Colonic mucosa (tissue), 4 donors: ENCODE measurements at regions not wholly inside any gene's neighbourhood (a gene's known extent, or its start where the extent isn't known, plus 50 kb on each side); places are given as distances from the start of the nearest gene placed in this dataset.

ENCODE experiments used
- DNase-seq: peaks from one replicate; pipeline ENCODE4 v3.0.0-alpha.2; 2020
- H3K27ac ChIP-seq: fragments of 200-600 bp; one replicate; pipeline ENCODE4 v1.8.0; 2021
- H3K27me3 ChIP-seq: fragments of 200-600 bp; one replicate; pipeline ENCODE4 v1.8.0; 2021
- H3K36me3 ChIP-seq: fragments of 200-600 bp; one replicate; pipeline ENCODE4 v1.8.0; 2021
- H3K4me1 ChIP-seq: fragments of 200-600 bp; one replicate; pipeline ENCODE4 v1.8.0; 2021; ENCODE audit warnings: mild to moderate bottlenecking
- H3K4me3 ChIP-seq: fragments of 200-600 bp; one replicate; pipeline ENCODE4 v1.8.0; 2021
- H3K9ac ChIP-seq, 2 donors: one replicate each; pipeline ENCODE4 v1.7.0; 2013; ENCODE audit warnings: control low read depth in 2 of 2, low read depth in 2 of 2, low read length in 2 of 2
- H3K9me3 ChIP-seq: fragments of 200-600 bp; one replicate; pipeline ENCODE4 v1.8.0; 2021
- intact Hi-C: fragments of 100-400 bp; cut with DNase I; formaldehyde crosslinking; loops from one replicate; pipeline ENCODE4 v1.14.1; 2022
- TF ChIP-seq, protein P1 (sequence below): fragments of 200-600 bp; IDR thresholded peaks from one replicate; pipeline ENCODE4 v1.8.0; 2022; ENCODE audit warnings: antibody characterized with exemption, mild to moderate bottlenecking
- donor health status: healthy.
- donor health status: DM: no; HTN: no; CAD: no.
- donor health status: DM: no; HTN: no; CAD: no.

DNA sequence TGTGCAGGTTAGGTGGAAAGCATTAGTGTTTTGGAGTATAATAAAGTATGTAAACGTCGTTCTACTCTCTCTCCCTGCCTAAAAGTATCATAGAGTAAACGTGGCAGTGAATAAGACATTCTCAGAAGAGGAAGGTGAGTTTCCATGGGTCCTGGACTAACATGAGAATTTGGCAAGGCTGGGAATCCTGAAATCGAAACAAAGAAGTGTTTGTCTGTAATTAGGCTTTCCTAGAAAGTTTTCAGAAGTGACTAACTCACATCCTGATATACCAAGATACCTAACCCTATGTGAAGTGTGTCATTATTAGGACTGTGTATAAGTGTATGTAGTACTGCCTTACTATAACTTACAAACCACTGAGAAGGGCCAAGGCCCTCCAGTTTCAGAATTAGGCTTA is 50.7 kb upstream of the MAOA start:
- Histone ChIP-seq H3K27me3 (no peaks in the 10 kb centered on the region), H3K36me3 (no peaks in the 10 kb centered on the region), H3K4me1 (no peaks in the 10 kb centered on the region), H3K9me3 (no peaks in the 10 kb centered on the region), H3K4me3 (no peak overlapping the region), H3K27ac (no peak overlapping the region), H3K9ac (no peak overlapping the region)
- no peak for DNase-seq
- TF ChIP-seq, protein P1, sequence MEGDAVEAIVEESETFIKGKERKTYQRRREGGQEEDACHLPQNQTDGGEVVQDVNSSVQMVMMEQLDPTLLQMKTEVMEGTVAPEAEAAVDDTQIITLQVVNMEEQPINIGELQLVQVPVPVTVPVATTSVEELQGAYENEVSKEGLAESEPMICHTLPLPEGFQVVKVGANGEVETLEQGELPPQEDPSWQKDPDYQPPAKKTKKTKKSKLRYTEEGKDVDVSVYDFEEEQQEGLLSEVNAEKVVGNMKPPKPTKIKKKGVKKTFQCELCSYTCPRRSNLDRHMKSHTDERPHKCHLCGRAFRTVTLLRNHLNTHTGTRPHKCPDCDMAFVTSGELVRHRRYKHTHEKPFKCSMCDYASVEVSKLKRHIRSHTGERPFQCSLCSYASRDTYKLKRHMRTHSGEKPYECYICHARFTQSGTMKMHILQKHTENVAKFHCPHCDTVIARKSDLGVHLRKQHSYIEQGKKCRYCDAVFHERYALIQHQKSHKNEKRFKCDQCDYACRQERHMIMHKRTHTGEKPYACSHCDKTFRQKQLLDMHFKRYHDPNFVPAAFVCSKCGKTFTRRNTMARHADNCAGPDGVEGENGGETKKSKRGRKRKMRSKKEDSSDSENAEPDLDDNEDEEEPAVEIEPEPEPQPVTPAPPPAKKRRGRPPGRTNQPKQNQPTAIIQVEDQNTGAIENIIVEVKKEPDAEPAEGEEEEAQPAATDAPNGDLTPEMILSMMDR = no peak
- intact Hi-C loops = no loop called here
